PC-9 (cell line): ENCODE measurements at regions not wholly inside any gene's neighbourhood (a gene's known extent, or its start where the extent isn't known, plus 50 kb on each side); places are given as distances from the start of the nearest gene placed in this dataset.
A peak's percentile ranks its signal among the peaks of the same experiment; 100 is the strongest.

Source experiments
- BruUV-seq: library from RNA; stranded (reverse); fragments of 400-500 nt; replicated peaks from 2 replicates; lab custom pipeline; 2021; lab: Mats Ljungman, UMichigan
- CTCF ChIA-PET: fragments of 300-600 bp; sonication (Branson Sonifier 250); formaldehyde crosslinking; loops from one replicate; lab custom pipeline; 2022; ENCODE audit warnings: antibody characterized with exemption; lab: Charles Lee
- POLR2A ChIA-PET: fragments of 300-600 bp; sonication (Branson Sonifier 250); formaldehyde crosslinking; loops from one replicate; lab custom pipeline; 2022; ENCODE audit warnings: antibody characterized with exemption; ENCODE audit not compliant: unreplicated experiment; lab: Charles Lee
- DNase-seq, 2 experiments: peaks; one replicate each; pipeline versions ENCODE4 v3.0.0 to v3.0.0-alpha.2; 2015 to 2022; ENCODE audit warnings: mixed read lengths in 1 of 2
- H2AFZ ChIP-seq: fragments of 200-600 bp; sonication (generic); 2 replicates; pipeline ENCODE4 v1.8.1; 2017; ENCODE audit warnings: antibody characterized with exemption
- H3F3A ChIP-seq: fragments of 200-600 bp; sonication (generic); 2 replicates; pipeline ENCODE4 v1.8.1; 2017; ENCODE audit warnings: antibody characterized with exemption, mild to moderate bottlenecking, low read depth; ENCODE audit not compliant: insufficient read depth
- H3K27ac ChIP-seq: fragments of 200-600 bp; sonication (generic); 2 replicates; pipeline ENCODE4 v1.6.1; 2016; ENCODE audit warnings: mixed run types
- H3K27me3 ChIP-seq: fragments of 200-600 bp; sonication (generic); 2 replicates; pipeline ENCODE4 v1.6.1; 2016; ENCODE audit warnings: low read depth, mixed run types; ENCODE audit not compliant: insufficient read depth
- H3K36me3 ChIP-seq: fragments of 200-600 bp; sonication (generic); 2 replicates; pipeline ENCODE4 v1.6.1; 2016; ENCODE audit warnings: low read depth, mixed run types
- H3K4me1 ChIP-seq: fragments of 200-600 bp; sonication (generic); replicated peaks from 2 replicates; pipeline ENCODE4 v1.6.1; 2016; ENCODE audit warnings: mixed run types; ENCODE audit not compliant: insufficient read depth
- H3K4me2 ChIP-seq: fragments of 200-600 bp; sonication (generic); 2 replicates; pipeline ENCODE4 v1.6.1; 2017; ENCODE audit warnings: mixed run types
- H3K4me3 ChIP-seq: fragments of 200-600 bp; sonication (generic); 2 replicates; pipeline ENCODE4 v1.6.1; 2016; ENCODE audit warnings: mixed run types
- H3K79me2 ChIP-seq: fragments of 200-600 bp; sonication (generic); 2 replicates; pipeline ENCODE4 v1.6.1; 2017; ENCODE audit warnings: low read depth, mixed run types
- H3K9me2 ChIP-seq: fragments of 200-600 bp; sonication (generic); 2 replicates; pipeline ENCODE4 v1.8.1; 2017; ENCODE audit warnings: mild to moderate bottlenecking; ENCODE audit not compliant: insufficient read depth
- H3K9me3 ChIP-seq: fragments of 200-600 bp; sonication (generic); 2 replicates; pipeline ENCODE4 v1.8.1; 2016; ENCODE audit warnings: low read depth; ENCODE audit not compliant: insufficient read depth
- H4K20me1 ChIP-seq: fragments of 200-600 bp; sonication (generic); 2 replicates; pipeline ENCODE4 v1.8.1; 2017; ENCODE audit not compliant: insufficient read depth
- CTCF ChIP-seq: fragments of 200-600 bp; sonication (generic); conservative IDR thresholded peaks from 2 replicates; pipeline ENCODE4 v1.6.1; 2017; ENCODE audit warnings: mixed run types, antibody characterized with exemption, mild to moderate bottlenecking, moderate library complexity
- EZH2 ChIP-seq: fragments of 200-600 bp; sonication (generic); IDR thresholded peaks from 2 replicates; pipeline ENCODE4 v1.8.0; 2017; ENCODE audit warnings: antibody characterized with exemption, low read depth
- intact Hi-C: fragments of 100-400 bp; cut with micrococcal nuclease; formaldehyde crosslinking; loops from one replicate; pipeline ENCODE4 v1.10.0; 2022; ENCODE audit not compliant: unreplicated experiment

GRCh38 chr12:28130234-28130624 is 60.0 kb upstream of the CCDC91 start:
- Histone ChIP-seq H3K27ac (no peak overlapping the region), H3K36me3 (no peaks in the 10 kb centered on the region), H3K9me3 (0 out of 2 replicates have a peak, but pooled peaks cover 2% of the 10 kb centered on the region), H3K27me3 (no peaks in the 10 kb centered on the region), H3K79me2 (no peaks in the 10 kb centered on the region), H3K9me2 (no peaks in the 10 kb centered on the region; the same call in 1 of the 2 replicates), H2AFZ (no peak overlapping the region), H3K4me2 (0 out of 2 replicates have a peak overlapping the region, but pooled peaks have one; percentile 3), H3K4me3 (no peak overlapping the region), H4K20me1 (no peaks in the 10 kb centered on the region), H3F3A (no peaks in the 10 kb centered on the region), H3K4me1 (no peaks in the 10 kb centered on the region)
- TF ChIP-seq EZH2 (no peak), CTCF (no peak)
- CTCF ChIA-PET = no interaction called here
- DNase-seq = no peak
- BruUV-seq = no TSS peak
- intact Hi-C loops = loop anchor here (5.0 kb wide), 1 partner anchor 163 kb away; no protein-coding TSS in a partner anchor
- POLR2A ChIA-PET = interaction anchor here (0.5 to 0.6 kb wide), 2 partner anchors 289 to 1018 kb away, joined by 6 to 10 read pairs; no protein-coding TSS in a partner anchor

GRCh38 chr12:28130625-28131598 is 59.3 kb upstream of the CCDC91 start:
- TF ChIP-seq CTCF (no peak), EZH2 (no peak)
- H3K27ac ChIP-seq = peak overlapping the region; percentile 37; the same call in 1 of the 2 replicates
- 0 out of 2 replicates have a peak overlapping the region, but pooled peaks have one; percentile 23 for H2AFZ ChIP-seq
- no TSS peak for BruUV-seq
- no peaks in the 10 kb centered on the region for H3K27me3 ChIP-seq
- H3K36me3 ChIP-seq = no peaks in the 10 kb centered on the region
- DNase-seq = peak; percentile 62 to 73
- ChIA-PET CTCF (no interaction called here), POLR2A (interaction anchor here (0.5 to 0.6 kb wide), 3 partner anchors 37 to 1017 kb away, joined by 3 to 10 read pairs (median 6); no protein-coding TSS in a partner anchor)
- 0 out of 2 replicates have a peak overlapping the region, but pooled peaks have one; percentile 3 for H3K4me2 ChIP-seq
- no peaks in the 10 kb centered on the region; the same call in 1 of the 2 replicates for H3K9me2 ChIP-seq
- H3K4me1 ChIP-seq = no peaks in the 10 kb centered on the region
- H4K20me1 ChIP-seq = no peaks in the 10 kb centered on the region
- H3F3A ChIP-seq = no peaks in the 10 kb centered on the region
- no peaks in the 10 kb centered on the region for H3K79me2 ChIP-seq
- H3K9me3 ChIP-seq = 0 out of 2 replicates have a peak, but pooled peaks cover 2% of the 10 kb centered on the region
- no peak overlapping the region for H3K4me3 ChIP-seq
- intact Hi-C loops = loop anchor here (5.0 kb wide), 1 partner anchor 164 kb away; no protein-coding TSS in a partner anchor

- Histone ChIP-seq H4K20me1 (no peaks in the 10 kb centered on the region), H3K4me1 (peaks cover 4% of the 10 kb centered on the region; the same call in 1 of the 2 replicates), H3K79me2 (no peaks in the 10 kb centered on the region), H3K36me3 (no peaks in the 10 kb centered on the region), H3K9me3 (0 out of 2 replicates have a peak, but pooled peaks cover 2% of the 10 kb centered on the region), H2AFZ (no peak overlapping the region), H3K27ac (no peak overlapping the region), H3K27me3 (no peaks in the 10 kb centered on the region), H3K4me3 (no peak overlapping the region), H3K9me2 (no peaks in the 10 kb centered on the region; the same call in 1 of the 2 replicates), H3K4me2 (no peak overlapping the region), H3F3A (no peaks in the 10 kb centered on the region)
- no peak for DNase-seq
- TF ChIP-seq CTCF (no peak), EZH2 (no peak)
- ChIA-PET POLR2A (no interaction called here), CTCF (no interaction called here)
- intact Hi-C loops = loop anchor here (5.0 kb wide), 1 partner anchor 165 kb away; no protein-coding TSS in a partner anchor
- BruUV-seq = no TSS peak
These were observed 57.9 kb upstream of the CCDC91 start for GRCh38 chr12:28132398-28132797.
